GM21723 (cell line): ENCODE measurements at regions not wholly inside any gene's neighbourhood (a gene's known extent, or its start where the extent isn't known, plus 50 kb on each side); places are given as distances from the start of the nearest gene placed in this dataset.

Experiments
- ATAC-seq: cut with Tn5 transposase; IDR thresholded peaks from one replicate; pipeline ENCODE4 v1.9.1; 2021; ENCODE audit warnings: mild to moderate bottlenecking, moderate library complexity; ENCODE audit not compliant: unreplicated experiment

DNA sequence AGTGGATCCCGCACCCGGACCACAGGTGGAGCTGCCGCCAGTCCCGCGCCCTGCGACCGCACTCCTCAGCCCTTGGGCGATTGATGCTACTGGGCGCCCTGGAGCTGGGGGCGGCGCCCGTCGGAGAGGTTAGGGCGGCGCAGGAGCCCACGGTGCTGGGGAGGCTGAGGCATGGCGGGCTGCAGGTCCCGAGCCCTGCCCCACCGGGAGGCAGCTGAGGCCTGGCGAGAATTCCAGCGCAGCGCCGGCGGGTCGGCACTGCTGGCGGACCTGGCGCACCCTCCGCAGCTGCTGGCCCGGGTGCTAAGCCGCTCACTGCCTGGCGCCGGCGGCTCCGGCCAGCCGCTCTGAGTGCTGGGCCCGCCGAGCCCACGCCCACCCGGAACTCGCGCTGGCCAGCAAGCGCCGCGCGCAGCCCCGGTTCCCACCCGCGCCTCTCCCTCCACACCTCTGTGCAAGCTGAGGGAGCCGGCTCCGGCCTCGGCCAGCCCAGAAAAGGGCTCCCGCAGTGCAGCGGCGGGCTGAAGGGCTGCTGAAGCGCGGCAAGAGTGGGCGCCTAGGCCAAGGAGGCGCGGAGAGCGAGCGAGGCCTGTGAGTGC, 1256.5 kb downstream of the STIM2 start:
- ATAC-seq = no peak

GRCh38 chr4:28146191-28146590, 1285.5 kb downstream of the STIM2 start:
- ATAC-seq = no peak

- ATAC-seq = no peak
Observed at GRCh38 chr4:28148221-28148620, 1287.6 kb downstream of the STIM2 start.

GRCh38 chr4:28149762-28150161, 1289.1 kb downstream of the STIM2 start:
- ATAC-seq = no peak

DNA sequence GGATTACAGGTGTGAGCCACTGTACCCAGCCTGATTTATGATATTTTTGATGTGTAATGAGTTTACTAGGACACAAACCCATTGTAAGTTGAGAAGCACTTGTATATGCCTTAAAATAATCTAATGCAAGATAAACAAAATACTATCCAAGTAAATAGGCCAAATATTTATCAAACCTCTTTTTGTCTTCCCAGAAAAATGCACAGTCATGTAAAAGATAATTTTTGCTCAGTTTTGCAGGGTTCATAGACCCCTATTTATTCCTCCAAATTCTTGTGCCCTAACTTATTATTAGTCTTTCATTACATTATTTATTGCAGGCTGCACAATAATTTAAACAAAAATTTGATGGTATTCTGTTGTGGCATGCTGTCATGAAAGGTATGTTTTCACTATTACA, 1290.7 kb downstream of the STIM2 start:
- ATAC-seq = no peak

DNA sequence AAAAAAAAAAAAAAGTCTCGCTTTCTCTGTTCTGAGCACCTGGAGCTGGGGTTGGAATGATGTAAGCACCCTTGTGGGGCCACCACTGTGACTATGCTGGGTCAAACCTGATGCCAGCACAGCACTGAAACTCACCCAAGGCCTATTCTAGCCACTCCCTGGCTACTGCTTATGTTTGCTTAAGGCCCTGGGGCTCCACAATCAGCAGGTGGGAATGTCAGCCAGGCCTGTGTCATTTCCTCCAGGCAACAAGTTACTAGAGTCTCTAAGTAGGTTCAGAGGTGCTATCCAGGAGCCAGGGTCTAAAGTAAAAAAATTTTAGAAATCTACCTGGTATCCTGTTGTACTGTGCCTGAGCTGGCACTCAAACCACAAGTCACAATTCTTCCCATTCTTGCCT, 1306.8 kb downstream of the STIM2 start:
- ATAC-seq = no peak

- ATAC-seq = no peak
Observed at GRCh38 chr4:28176942-28177341, 1316.3 kb downstream of the STIM2 start.

GRCh38 chr4:28177641-28178040, 1317.0 kb downstream of the STIM2 start:
- no peak for ATAC-seq

DNA sequence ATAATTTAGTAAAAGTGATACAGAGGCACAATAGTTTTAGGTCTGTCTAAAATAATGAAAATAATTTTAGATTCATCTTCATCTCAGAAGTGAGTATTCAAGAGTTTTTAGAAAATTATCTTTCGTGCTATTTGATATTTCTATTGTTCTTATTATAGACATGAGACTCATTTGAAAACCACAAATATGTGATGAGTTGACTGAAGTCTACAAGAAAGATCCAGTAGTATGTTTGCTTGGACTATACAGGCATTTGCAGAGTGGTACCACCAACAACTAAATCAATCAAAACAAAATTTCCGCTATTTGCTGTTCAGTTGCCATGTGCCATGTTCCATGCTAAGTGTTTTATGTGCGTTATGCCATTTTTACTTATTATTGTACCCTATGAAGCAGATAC, 1318.5 kb downstream of the STIM2 start:
- ATAC-seq = no peak

DNA sequence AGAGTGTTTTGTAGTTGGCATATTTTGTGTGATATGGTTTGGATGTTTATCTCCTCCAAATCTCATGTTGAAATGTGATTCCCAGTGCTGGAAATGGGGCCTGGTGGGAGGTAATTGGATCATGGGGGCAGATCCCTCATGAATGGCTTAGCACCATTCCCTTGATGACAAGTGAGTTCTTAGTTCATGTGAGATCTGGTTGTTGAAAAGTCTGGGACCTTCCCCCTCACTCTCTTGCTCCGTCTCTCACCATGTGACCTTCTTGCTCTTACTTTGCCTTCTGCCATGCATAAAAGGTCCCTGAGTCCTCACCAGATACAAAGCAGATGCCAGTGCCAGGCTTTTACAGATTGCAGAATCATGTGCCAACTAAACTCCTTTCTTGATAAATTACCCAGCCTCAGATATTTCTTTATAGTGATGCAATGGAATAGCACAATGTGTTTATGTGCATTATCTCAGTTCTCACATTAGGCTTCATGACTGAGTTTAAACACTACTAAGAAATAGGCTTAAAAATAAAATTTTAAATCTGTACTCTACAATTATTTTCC, 1348.8 kb downstream of the STIM2 start:
- ATAC-seq = no peak

DNA sequence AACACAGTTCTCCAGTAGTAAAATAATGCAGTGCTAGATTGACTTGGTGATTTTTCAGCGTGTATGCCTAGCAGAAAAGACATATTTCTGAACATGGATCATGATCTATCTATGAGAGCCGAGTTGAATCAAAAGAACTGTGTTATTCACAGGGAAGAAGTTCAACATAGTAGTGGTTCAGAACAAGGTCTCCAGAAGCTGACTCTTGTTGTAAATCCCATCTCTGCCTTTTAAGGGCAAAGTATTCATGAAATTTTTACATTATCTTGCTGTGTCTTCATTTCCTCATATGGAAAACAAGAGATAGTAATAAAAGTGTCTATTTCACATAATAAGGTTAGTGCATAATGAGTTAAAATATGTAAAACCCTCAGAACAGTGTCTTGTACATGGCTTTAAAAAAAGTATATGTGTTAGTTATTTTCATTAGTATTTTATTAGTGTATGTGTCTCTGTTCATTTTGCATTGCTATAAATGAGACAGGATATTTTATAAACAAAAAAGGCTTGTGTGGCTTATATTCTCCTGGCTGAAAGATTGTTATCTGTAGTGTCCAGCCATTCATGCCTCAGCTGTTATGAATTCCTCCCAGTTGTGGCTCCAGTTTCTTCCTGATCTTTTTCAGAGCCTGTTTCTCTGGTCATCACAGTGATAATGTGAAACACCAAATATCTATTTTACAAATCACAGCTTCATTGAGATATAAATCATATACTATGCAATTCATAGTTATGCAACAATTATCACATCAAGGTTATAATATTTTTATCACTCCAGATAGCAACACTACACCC, 1351.2 kb downstream of the STIM2 start:
- ATAC-seq = no peak

- ATAC-seq = no peak
Observed at GRCh38 chr4:28221536-28221935, 1360.9 kb downstream of the STIM2 start.

- no peak for ATAC-seq
Observed at GRCh38 chr4:28225050-28225449, 1364.4 kb downstream of the STIM2 start.

DNA sequence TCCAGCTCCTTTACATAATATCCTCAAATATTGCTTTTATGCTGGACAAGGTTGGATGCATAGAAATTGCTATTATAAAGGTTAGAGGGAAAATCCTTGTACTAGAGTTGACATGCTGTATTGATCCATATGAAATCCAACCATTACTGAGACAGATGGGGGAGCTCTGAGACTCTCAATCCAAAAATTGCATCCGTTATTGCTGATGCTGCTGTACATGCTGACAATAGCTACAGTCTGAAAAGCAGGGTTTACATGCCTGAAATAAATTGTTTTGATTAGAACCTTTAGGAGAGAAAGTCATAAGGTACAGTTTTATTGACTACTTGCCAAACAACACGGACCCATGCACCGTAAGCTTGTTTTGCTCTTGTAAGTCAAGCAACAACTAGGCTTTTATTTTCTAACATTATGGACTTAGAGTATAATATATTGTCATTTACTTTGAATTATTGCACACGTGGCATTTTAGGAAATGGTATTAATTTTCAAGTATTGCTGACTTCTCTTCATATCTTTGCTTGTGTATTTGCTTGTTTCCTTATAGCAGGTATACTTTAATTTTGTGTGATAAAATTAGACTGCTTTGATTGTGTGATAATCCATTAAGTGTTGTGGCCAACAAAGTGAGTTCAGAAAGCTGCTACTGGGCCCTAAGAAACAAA, 1365.2 kb downstream of the STIM2 start:
- no peak for ATAC-seq

- no peak for ATAC-seq
Observed at GRCh38 chr4:28226962-28227361, 1366.3 kb downstream of the STIM2 start.

DNA sequence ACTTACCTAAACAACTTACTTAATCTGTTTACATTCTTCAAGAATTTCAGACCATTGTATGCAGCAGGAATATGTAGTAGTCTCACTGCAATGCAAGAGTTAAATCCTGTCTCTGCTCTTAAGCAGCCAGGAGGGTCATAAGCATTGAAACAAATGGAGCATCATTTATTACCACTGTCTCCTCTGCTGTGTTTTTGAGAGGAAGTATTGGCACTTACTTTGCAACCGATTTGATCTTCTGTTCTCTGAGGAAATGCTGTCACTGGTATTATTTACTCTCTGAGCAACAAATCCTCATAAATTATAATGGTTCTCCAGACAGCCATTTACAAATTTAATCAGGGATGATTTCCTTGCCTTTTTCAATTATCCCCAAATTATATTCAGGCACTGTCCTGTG, 1367.1 kb downstream of the STIM2 start:
- ATAC-seq = no peak

DNA sequence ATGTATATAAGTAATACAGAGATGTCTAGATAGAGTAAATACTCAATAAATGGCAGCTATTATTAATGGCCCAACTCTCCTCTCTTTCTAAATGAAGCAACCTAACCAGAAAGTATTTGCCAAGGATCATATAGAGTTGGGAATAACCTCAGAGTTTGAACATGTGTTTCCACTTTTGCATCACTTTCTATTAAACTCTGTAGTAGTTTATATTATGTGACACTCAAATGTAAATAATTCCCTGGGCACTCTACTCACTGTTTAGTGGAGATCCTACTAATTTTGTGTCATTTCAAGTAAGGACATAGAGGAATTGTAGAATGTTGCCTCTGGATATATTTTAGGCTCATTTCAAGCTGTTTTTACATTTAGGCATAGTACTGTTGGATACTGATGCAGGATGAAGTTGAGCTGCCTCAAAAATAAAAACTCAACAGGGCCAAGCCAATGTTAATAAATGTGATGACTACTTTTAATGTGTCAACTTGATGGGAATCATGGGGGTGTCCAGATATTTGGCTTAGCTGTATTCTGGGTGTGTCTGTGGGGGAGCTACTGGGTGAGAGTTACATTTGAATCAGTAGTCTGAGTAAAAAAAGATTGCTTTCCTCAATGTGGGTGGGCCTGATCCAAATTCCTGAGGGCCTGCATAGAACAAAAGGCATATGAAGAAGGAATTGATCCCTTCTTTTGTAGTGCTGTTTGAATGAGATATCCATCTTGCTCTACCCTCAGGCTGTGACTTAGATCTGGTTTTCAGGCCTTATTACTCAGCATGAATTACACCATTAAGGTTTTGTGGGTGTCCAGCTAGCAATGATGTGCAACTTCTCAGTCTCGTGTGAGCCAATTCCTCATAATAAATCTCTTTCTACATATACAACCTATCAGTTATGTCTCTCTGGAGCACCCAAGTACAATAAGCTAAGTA, 1368.2 kb downstream of the STIM2 start:
- no peak for ATAC-seq

DNA sequence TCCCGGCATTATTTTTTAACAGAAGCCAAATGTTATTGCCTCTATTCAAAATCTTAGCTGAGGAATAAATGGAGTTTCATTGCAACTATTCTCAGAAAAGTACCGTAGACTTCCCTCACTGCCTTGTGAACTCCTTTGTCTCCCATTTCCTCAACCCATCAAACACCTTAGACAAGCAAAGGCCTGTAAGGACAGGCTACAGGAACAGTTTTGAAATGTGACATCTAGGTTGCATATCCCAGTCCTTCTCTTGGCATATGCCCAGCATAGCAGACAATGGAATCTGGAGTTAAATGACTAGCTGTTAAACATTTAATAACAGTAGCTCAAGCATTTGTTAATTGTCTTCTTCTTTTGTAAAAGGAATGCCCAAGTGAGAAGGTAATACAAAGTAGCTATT, 1371.7 kb downstream of the STIM2 start:
- no peak for ATAC-seq

GRCh38 chr4:28232951-28233350, 1372.3 kb downstream of the STIM2 start:
- ATAC-seq = no peak

- no peak for ATAC-seq
Observed at GRCh38 chr4:28233724-28234123, 1373.1 kb downstream of the STIM2 start.

DNA sequence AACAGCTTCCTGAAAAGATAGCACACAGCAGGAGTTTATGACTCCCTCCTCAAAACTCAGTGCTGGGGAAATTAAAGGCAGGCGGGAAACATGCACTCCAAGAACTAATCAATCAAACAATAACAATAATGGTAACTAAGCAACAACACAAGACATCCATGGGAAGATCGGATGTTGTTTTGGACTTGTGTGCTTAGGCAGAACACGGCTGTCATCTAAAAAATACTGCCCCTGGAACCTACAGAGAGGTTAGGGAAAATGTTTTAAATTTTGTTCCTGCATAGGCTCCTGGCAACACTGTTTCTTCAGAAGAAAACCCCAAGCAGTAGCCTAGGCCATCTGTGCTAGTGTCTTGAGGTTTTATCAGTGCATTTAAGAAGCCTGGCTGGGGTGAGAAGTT, 1378.2 kb downstream of the STIM2 start:
- ATAC-seq = no peak
